BLaER1 treated with 17β-estradiol and CSF1 and Interleukin-3, amounts not matched to agents 10 nM and 100 nM (cell line): ENCODE measurements at regions not wholly inside any gene's neighbourhood (a gene's known extent, or its start where the extent isn't known, plus 50 kb on each side); places are given as distances from the start of the nearest gene placed in this dataset.
"Not testable (repeated sequence)": the region's sequence is repeated elsewhere in the genome, so short reads cannot be mapped to it uniquely, and the experiment has no call there.

Source experiments
- H3K27ac ChIP-seq, 11 experiments: shearing (Covaris generic); formaldehyde crosslinking; 2 replicates each; pipeline ENCODE4 v1.8.1; 2022
- H3K27me3 ChIP-seq, 11 experiments: shearing (Covaris generic); formaldehyde crosslinking; 2 replicates each; pipeline ENCODE4 v1.8.1; 2022
- H3K36me3 ChIP-seq, 11 experiments: shearing (Covaris generic); formaldehyde crosslinking; 2 replicates each; pipeline ENCODE4 v1.8.1; 2022
- H3K4me1 ChIP-seq, 10 experiments: shearing (Covaris generic); formaldehyde crosslinking; 2 replicates each; pipeline ENCODE4 v1.8.1; 2022
- H3K4me2 ChIP-seq, 11 experiments: shearing (Covaris generic); formaldehyde crosslinking; 2 replicates each; pipeline ENCODE4 v1.8.1; 2022
- H3K4me3 ChIP-seq, 10 experiments: shearing (Covaris generic); formaldehyde crosslinking; 2 replicates each; pipeline ENCODE4 v1.8.1; 2022
- H3K9ac ChIP-seq, 11 experiments: shearing (Covaris generic); formaldehyde crosslinking; 2 replicates each; pipeline ENCODE4 v1.8.1; 2022
- H3K9me3 ChIP-seq, 11 experiments: shearing (Covaris generic); formaldehyde crosslinking; replicated peaks in 1 of 11; 2 replicates each; pipeline ENCODE4 v1.8.1; 2022
- H4K20me1 ChIP-seq, 11 experiments: shearing (Covaris generic); formaldehyde crosslinking; 2 replicates each; pipeline ENCODE4 v1.8.1; 2022
- Cebpa-rat ChIP-seq, 11 experiments: shearing (Covaris generic); IDR thresholded peaks; 2 replicates each; pipeline ENCODE4 v1.8.1; 2022

GRCh38 chr22:22774762-22775161, 112.9 kb upstream of the IGLL5 start:
- Histone ChIP-seq H3K4me1 (peaks cover 14 to 59% (median 53%) of the 10 kb centered on the region in 10 experiments), H3K27ac (peak overlapping the region in 2 of 11 experiments; percentile 16 to 34; a peak in 1 of 22 replicates), H3K4me2 (peak overlapping the region; percentile 32 to 84 (median 75))
- H3K36me3 ChIP-seq, H3K9me3 ChIP-seq, H3K9ac ChIP-seq, H3K4me3 ChIP-seq, H3K27me3 ChIP-seq, H4K20me1 ChIP-seq: not testable (repeated sequence)
- 0 out of 22 replicates have a peak, but pooled peaks of 1 of the 11 experiments have one; percentile 20 for TF ChIP-seq Cebpa-rat (IDR thresholded peaks at IDR 0.05)

GRCh38 chr22:22776121-22776520, 111.5 kb upstream of the IGLL5 start:
- Histone ChIP-seq H3K9ac (no peak overlapping the region), H3K36me3 (no peaks in the 10 kb centered on the region), H3K4me2 (no peak overlapping the region), H3K27me3 (no peaks in the 10 kb centered on the region), H3K4me3 (no peak overlapping the region), H3K27ac (no peak overlapping the region), H3K4me1 (peaks cover 14 to 45% (median 44%) of the 10 kb centered on the region in 10 experiments), H3K9me3 (no peaks in the 10 kb centered on the region), H4K20me1 (no peaks in the 10 kb centered on the region)
- TF ChIP-seq Cebpa-rat (IDR thresholded peaks at IDR 0.05) = no peak

GRCh38 chr22:22779213-22779612, 108.4 kb upstream of the IGLL5 start:
- no peak overlapping the region for H3K9ac ChIP-seq
- H3K4me1 ChIP-seq = peaks cover 8 to 15% (median 14%) of the 10 kb centered on the region in 10 experiments
- no peaks in the 10 kb centered on the region for H3K27me3 ChIP-seq
- no peaks in the 10 kb centered on the region for H3K36me3 ChIP-seq
- H4K20me1 ChIP-seq = no peaks in the 10 kb centered on the region
- no peak overlapping the region for H3K27ac ChIP-seq
- no peak for TF ChIP-seq Cebpa-rat (IDR thresholded peaks at IDR 0.05)
- no peak overlapping the region for H3K4me2 ChIP-seq
- H3K9me3 ChIP-seq = no peaks in the 10 kb centered on the region
- H3K4me3 ChIP-seq = no peak overlapping the region

- TF ChIP-seq Cebpa-rat (IDR thresholded peaks at IDR 0.05) = no peak
Measured at GRCh38 chr22:22783575-22783974, 104.0 kb upstream of the IGLL5 start.

GRCh38 chr22:22784249-22785039, 103.2 kb upstream of the IGLL5 start:
- Histone ChIP-seq H3K4me1 (peaks cover 0 to 13% (median 5%) of the 10 kb centered on the region in 10 experiments; a peak in 9 of 20 replicates), H3K9me3 (no peaks in the 10 kb centered on the region), H3K36me3 (no peaks in the 10 kb centered on the region), H3K27me3 (no peaks in the 10 kb centered on the region), H3K27ac (no peak overlapping the region), H3K4me2 (no peak overlapping the region), H3K4me3 (no peak overlapping the region), H4K20me1 (no peaks in the 10 kb centered on the region), H3K9ac (no peak overlapping the region)
- no peak for TF ChIP-seq Cebpa-rat (IDR thresholded peaks at IDR 0.05)

More at GRCh38 chr22:22783575-22783974, 104.0 kb upstream of the IGLL5 start:
- Histone ChIP-seq H3K9ac (no peak overlapping the region), H3K36me3 (no peaks in the 10 kb centered on the region), H3K4me3 (no peak overlapping the region), H3K4me1 (peaks cover 0 to 9% (median 3%) of the 10 kb centered on the region in 10 experiments; a peak in 8 of 20 replicates), H3K27ac (no peak overlapping the region), H3K27me3 (no peaks in the 10 kb centered on the region), H3K4me2 (no peak overlapping the region), H4K20me1 (no peaks in the 10 kb centered on the region), H3K9me3 (no peaks in the 10 kb centered on the region)

- Histone ChIP-seq H3K9ac (no peak overlapping the region), H3K27ac (no peak overlapping the region), H3K4me1 (peaks cover 0 to 24% (median 11%) of the 10 kb centered on the region in 10 experiments; a peak in 11 of 20 replicates), H4K20me1 (no peaks in the 10 kb centered on the region), H3K4me2 (no peak overlapping the region), H3K9me3 (no peaks in the 10 kb centered on the region), H3K36me3 (no peaks in the 10 kb centered on the region), H3K4me3 (no peak overlapping the region), H3K27me3 (no peaks in the 10 kb centered on the region)
- TF ChIP-seq Cebpa-rat (IDR thresholded peaks at IDR 0.05) = no peak
Measured at GRCh38 chr22:22785316-22786065, 102.1 kb upstream of the IGLL5 start.

GRCh38 chr22:22786301-22787115, 101.1 kb upstream of the IGLL5 start:
- H3K4me3 ChIP-seq = no peak overlapping the region
- no peaks in the 10 kb centered on the region for H3K9me3 ChIP-seq
- no peak overlapping the region for H3K4me2 ChIP-seq
- H3K27me3 ChIP-seq = no peaks in the 10 kb centered on the region
- H3K27ac ChIP-seq = no peak overlapping the region
- no peak overlapping the region for H3K9ac ChIP-seq
- no peak for TF ChIP-seq Cebpa-rat (IDR thresholded peaks at IDR 0.05)
- H3K4me1 ChIP-seq = peaks cover 0 to 25% (median 13%) of the 10 kb centered on the region in 10 experiments; a peak in 13 of 20 replicates
- H3K36me3 ChIP-seq = no peaks in the 10 kb centered on the region
- no peaks in the 10 kb centered on the region for H4K20me1 ChIP-seq

GRCh38 chr22:22787151-22787550, 100.5 kb upstream of the IGLL5 start:
- no peaks in the 10 kb centered on the region for H3K9me3 ChIP-seq
- H3K4me1 ChIP-seq = peaks cover 0 to 31% (median 19%) of the 10 kb centered on the region in 10 experiments; a peak in 13 of 20 replicates
- no peak for TF ChIP-seq Cebpa-rat (IDR thresholded peaks at IDR 0.05)
- H3K27ac ChIP-seq = no peak overlapping the region
- H3K27me3 ChIP-seq = no peaks in the 10 kb centered on the region
- H3K9ac ChIP-seq = no peak overlapping the region
- H4K20me1 ChIP-seq = no peaks in the 10 kb centered on the region
- H3K4me2 ChIP-seq = no peak overlapping the region
- no peaks in the 10 kb centered on the region for H3K36me3 ChIP-seq
- H3K4me3 ChIP-seq = no peak overlapping the region
